ENCODE measurements at regions not wholly inside any gene's neighbourhood (a gene's known extent, or its start where the extent isn't known, plus 50 kb on each side); places are given as distances from the start of the nearest gene placed in this dataset.

DNA sequence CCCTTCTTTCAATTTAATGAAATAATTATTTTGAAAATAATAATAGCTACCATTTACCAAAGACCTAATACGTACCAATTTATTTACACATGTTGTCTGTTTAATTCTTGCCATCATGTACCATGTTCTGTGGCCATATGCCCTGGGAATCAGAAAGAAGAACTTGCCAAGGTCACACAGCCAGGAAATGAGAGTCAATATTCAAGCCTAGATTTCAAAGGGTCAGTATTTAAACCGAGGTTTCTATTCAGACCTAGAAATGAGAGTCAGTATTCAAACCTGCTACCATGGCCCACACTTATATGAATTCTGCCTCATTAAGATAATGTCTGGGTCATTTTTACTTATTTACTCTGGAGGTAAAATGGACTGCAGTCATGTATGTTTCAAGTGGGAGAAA is 103.6 kb upstream of the TBL1XR1 start:
- DNase-seq (ENCODE audit: low spot score): no peak

DNA sequence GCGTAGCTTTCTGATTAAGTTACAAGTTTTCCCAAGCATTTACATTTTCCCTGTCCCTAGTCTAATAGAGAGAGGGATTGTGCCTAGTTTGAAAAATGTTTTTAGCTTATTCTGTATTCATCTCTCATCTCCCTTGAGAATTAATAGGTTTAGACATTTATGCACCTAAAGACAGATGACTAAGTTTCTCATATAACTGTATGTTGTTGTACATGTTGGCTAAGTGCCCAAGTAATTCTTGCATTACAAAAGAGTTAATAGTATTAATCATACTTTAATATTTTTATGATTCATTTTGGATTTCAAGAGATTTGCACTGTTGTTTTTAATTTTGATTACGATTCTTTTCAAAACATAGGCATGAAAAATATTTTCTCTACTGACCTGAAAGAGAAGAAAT is 109.0 kb upstream of the TBL1XR1 start:
- DNase-seq (ENCODE audit: low spot score): no peak

DNA sequence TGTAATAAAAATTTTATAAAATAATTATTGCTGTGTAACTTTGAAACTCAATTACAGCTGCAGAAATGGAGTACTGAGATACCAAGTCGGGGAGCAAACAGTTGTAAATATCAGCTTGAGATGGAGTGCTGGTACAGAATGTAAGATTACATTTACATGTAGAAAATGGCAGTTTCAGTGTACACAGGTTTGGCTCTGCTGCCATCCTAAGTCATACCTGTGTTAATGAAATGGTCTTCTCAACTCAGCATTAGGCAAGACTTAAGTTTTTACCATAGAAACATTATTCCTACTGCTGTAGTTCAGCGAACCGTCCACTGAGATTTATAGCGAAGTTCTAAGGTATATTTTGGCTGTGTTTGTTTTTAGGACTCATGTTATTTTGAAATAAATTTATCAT is 110.1 kb upstream of the TBL1XR1 start:
- no peak for DNase-seq (ENCODE audit: low spot score)

DNA sequence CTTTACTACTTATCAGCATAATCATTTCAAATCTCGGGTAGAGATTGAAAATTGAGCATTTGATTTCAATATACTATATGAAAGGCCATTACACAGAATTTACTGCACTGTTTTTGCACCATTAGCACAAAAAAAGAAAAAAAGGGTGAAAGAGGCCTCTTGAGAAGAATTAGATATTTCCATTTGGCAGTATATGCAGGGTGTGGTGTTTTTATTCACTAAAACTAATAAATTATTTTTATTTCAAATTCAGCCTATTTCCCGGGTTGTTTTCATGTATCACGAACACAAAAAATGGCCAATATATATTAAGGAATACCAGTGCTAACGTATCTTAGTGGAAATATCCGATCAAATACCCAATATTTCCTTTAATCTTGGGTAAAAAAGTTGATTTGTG is 110.5 kb upstream of the TBL1XR1 start:
- DNase-seq (ENCODE audit: low spot score): no peak

DNA sequence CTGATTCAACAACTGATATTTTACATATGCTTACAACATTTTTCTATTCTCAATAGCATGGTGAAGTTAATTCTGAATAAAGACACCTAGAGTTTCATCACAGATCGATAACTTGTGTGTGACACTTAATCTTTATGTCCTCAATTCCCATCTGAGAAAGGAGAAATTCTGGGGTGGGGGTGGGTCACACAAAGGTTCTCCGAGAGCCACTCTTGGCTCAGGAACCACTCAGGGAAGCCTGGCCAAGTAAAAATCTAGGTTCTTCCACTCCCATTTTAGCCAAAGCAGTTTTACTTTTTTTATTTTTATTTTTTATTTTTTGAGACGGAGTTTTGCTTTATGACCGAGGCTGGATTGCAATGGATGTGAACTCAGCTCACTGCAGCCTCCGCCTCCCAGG is 111.0 kb upstream of the TBL1XR1 start:
- DNase-seq (ENCODE audit: low spot score): no peak

DNA sequence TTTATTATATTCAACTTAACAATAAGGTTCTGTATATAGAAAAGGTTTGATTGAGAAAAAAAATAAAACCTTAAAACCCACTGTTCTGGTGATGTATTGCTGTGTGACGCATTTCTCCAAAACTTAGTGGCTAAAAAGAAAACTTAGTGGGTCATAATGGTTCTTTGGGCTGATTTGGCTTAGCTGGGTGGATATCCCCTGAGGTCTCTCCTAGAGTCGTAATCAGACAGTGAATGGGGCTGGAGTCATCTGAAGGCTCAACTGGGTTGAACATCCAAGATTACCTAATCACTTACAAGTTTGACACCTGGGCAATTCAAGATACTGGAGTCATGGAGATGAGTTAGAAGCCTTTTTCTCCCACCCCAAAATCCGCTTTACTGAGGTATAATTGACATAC is 111.6 kb upstream of the TBL1XR1 start:
- no peak for DNase-seq (ENCODE audit: low spot score)

DNA sequence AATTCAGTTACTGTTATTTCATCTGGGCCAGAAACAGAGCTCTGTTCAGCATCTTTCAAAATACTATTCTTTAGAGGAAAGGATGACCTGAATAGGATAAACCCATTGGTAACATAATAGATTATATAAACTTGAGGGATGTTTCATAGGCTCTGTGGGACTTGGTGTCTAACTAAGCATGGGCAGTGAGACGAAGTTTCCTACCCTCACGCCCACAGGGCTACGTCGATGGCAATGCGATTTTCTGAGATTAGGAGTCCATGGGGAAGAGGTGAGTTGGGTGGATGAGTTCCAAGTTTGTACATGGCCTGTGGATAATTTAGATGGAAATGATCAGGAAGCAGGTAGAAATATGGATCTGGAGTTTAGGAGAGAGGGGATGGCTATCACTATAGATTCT is 115.2 kb upstream of the TBL1XR1 start:
- DNase-seq (ENCODE audit: low spot score): no peak

DNA sequence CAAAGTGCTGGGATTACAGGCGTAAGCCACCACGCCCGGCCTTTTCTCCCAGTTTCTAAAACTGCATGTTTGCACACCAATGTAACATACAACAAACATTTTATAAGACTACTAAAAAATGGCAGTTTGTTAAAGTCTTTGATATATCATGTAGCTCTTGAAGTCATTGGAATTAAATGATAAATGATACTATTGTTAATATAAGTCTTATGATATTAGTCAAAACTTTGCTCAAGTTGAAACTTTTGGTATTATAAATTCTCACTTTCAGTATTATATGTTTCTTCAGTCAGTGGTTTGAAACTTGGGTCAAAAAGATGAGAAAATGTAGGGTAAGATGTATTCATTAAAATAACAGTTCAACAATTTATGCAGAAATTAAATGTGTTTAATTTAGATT is 117.6 kb upstream of the TBL1XR1 start:
- DNase-seq (ENCODE audit: low spot score): no peak

DNA sequence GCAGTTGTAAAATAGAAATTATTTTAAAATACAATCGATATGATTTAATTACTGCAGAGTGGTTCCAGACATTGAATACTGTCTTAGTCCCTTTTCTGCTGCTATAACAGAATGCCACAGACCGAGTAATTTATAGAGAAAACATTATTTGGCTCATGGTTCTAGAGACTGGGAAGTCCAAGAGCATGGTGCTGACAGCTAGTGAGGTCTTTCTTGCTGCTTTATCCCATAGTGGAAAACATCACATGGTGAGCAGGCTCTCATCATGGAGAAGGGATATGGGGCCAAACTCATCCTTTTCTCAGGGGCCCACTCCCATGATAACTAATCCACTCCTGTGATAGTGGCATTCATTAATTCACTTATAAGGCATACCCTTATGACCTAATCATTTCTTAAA is 120.0 kb upstream of the TBL1XR1 start:
- DNase-seq (ENCODE audit: low spot score): no peak

DNA sequence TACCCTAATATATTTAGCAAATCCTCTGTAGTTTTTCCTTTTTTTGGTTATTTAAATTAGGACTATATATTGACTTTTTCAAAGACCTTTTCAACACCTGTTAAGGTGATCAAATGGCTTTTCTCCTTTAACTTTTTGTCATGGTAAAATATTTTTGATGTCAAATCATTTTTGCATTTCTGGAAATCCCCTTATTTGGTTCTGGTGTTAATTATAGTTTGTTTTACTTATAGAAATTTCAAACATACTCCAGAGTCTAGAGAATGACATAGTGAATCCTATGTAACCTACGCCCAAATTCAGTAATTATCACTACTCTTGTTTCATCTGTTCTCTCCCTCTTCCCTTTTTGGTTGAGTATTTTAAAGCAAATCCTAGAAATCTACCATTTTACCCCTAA is 121.3 kb upstream of the TBL1XR1 start:
- no peak for DNase-seq (ENCODE audit: low spot score)

DNA sequence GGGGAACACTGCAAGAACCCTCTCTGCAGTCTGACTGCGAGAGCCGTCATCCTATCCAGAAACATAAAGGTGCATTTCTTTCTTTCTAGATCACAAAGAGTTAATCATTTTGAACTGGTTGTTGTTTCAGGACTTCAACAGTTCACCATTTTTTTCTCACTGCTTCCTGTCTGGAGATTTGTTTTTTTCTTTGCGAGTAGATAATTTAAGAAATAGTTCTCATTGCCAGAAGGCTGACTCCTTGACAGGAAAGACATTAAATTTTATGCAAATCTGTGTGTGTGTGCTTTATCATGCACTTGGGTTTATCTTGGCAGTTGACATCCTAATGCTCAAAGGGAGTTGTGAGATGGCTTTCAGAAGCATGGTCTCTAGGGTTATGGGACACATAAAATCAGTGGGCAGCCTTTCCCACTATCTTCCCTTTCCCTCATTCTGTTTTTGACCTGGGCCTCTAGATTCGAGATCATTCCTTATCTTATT is 123.5 kb upstream of the TBL1XR1 start:
- DNase-seq (ENCODE audit: low spot score): no peak

DNA sequence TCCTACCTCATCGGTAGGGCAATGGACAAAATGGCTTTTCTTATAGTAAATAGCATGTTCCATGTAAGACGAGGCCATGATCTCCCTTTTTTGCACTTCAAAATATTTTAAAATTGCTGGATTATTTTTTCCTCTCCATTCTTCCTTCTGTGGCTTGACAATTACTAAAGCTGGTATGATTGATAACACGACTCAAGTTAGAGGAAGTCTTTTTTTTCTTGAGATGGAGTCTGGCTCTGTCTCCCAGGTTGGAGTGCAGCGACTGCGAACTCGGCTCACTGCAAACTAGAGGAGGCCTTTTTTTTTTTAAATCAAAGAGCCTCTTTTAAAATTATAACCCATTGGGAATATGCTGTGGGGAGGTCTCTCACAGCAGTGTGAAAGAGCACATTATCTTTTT is 124.5 kb upstream of the TBL1XR1 start:
- DNase-seq (ENCODE audit: low spot score): no peak

DNA sequence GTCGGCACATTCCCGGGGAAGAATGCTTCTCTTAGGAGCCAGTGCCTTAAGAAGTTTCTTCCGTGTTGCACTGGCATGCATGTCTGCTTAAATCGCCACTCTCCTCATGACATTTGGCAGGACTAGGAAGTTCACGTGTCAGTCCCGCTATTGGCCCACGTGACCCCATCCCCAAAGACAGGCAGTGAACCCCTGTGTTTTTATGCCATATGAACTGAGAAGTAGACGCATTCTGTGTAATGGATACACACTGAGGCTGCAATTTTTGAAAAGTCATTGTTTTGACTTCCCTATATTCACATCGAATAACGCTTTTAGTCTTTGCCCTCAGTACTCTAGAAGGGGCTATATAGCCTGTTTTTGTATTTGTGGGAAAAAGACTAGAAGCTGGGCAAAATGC is 125.6 kb upstream of the TBL1XR1 start:
- no peak for DNase-seq (ENCODE audit: low spot score)

DNA sequence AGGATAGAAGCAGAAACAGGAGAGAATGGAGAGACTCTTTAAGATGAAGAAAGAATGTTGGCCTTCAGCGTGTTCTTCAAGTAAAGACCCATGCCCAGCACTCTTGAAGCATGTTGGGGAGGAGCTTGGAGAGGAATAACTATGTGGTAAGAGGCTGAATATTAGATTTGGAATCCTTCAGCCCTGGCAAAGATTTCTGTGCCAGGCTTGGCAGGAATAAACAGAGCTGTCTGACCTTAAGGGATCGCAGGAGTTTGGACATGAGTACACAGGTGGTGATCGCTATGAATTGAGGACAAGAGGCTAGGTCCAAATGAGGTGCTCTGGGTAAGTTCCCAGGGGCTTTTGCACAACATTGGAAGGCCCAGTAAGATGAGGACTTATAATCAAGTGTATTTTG is 132.6 kb upstream of the TBL1XR1 start:
- DNase-seq (ENCODE audit: low spot score): no peak

DNA sequence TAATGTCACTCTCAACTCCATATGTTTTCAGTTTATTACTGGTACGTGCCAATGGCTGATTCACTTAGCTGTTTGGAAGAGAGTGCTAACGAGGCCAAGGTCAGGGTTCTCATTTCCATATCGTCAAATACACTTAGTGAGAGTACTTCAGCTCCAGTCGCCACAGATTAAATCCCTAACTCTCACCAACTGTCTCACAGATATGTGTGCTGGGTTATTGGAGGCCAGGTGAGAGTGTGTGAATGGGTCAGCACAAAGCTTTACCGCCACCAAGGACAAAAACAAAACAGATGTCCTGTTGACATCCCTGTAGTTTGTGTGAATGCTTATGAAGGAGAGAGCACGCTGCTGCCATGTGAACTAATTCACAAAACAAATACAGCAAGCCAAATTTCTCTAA is 133.5 kb upstream of the TBL1XR1 start:
- DNase-seq (ENCODE audit: low spot score): no peak

DNA sequence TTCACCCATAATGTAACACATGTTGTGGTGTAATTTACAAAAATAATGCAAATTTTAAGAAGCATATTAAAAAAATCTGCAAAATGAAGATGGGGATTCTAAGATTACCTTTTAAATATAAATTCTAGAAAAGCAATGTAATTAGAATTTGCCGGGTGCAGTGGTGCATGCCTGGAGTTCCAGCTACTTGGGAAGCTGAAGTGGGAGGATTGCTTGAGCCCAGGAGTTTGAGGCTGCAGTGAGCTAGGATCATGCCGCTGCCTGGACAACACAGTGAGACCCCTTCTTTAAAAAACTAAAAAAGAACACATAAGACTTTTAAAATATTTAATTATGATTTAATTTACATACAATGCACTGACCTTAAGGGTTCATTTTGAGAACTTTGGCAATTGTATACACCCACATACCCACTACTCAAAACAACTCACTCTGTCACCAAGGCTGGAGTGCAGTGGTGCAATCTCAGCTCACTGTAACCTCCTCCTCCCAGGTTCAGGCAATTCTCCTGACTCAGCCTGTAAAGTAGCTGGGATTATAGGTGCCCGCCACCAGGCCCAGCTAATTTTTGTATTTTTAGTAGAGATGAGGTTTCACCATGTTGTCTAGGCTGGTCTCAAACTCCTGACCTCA is 134.0 kb upstream of the TBL1XR1 start:
- no peak for DNase-seq (ENCODE audit: low spot score)

DNA sequence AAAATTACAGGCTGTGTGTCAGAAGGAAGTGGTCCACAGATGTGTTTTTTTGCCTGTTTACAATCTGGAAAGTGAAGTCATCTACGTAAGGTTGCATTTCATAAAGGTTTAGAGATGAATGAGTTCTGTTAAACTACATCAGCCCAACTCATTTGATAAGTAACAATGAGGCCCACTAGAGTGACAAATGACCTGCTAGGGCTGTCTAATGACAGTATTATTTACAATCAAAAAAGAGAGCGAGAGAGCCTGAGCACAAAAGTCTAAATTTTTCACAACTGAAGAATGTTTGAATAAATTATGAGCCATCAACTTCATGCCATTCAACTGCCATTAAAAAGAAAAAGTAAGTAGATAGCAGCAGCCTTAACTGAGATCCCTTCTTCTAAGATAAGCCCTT is 135.7 kb upstream of the TBL1XR1 start:
- DNase-seq (ENCODE audit: low spot score): no peak

DNA sequence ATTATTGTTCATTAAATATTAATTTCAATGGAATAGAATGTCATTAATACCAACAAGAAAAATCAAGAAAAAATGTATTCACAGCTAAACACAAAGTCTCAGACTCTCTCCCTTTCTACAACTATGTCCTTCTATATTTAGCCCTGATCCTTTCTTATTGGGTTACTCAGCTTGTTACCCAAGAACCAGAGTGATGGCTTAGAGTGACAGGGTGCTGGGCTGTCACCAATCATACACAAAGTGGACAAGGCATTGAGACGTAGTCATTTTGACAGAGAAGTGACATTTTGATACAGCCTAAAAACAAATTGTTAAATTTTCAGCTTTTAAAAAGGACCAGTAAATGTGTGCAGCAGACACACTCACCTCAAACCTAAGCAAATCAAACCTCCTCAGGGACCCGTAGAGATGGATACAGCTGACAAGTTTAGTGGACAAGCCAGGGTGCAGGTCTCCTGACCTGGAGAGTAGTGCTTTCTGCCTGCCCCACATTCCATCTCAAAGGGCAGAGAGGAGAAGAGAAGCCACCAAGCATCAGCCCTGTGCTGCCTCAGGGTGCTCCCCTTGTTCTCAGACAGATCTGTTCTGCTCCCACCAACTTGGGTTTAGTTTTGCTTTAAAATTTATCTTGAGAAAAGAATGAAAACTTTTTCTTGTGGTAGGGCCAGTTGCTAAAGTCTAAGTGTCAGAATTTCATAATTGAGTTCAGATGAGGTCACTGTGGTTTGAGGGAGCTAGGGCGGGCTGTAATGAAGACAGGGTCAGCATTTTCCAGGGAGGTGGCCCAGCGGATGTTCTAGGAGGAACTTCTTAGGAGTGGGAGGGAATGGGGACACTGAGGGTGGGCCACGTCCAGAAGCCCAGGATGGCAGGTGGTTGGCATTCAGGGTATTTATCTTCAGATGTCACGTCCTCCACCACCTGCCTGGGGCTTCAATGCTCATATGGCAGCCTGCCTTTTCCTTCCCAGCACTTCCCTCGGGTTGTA is 136.5 kb upstream of the TBL1XR1 start:
- no peak for DNase-seq (ENCODE audit: low spot score)

DNA sequence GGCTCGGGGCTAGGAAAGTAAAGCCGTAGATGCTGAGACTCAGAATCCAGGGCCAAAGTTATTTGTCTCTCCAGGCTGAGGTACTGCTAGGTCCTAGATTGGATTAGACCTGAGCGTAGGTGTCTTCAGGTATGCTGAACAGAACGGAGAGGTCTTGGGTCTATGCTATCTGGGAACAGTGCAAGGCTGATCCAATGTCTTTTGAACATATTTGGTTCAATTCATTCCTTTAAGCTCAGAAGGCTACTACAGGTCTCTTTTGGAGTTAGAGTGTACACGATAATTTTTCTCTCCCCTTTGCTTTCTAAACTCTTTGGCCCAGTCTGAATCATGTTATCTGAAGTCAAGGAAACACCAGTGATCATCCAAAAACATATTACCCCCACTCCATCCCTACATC is 137.5 kb upstream of the TBL1XR1 start:
- no peak for DNase-seq (ENCODE audit: low spot score)

DNA sequence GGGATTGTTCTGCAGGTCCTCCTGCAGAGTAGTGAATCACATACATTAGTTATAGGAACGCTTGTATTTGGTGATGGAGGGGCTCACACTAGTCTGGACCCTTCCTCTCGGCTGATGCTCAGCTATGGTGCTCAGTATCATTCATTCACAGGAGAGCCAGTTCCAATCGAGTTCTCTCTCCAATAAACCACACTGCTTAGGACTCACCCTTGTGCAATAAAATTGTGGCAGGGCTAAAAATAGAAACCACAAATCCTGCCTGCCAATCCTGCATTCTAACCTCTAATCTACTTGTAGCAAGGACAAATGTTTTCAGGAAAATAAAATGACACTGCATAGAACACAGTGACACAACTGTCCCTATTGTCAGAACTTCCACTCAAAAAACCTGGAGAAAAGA is 138.4 kb upstream of the TBL1XR1 start:
- DNase-seq (ENCODE audit: low spot score): no peak

DNA sequence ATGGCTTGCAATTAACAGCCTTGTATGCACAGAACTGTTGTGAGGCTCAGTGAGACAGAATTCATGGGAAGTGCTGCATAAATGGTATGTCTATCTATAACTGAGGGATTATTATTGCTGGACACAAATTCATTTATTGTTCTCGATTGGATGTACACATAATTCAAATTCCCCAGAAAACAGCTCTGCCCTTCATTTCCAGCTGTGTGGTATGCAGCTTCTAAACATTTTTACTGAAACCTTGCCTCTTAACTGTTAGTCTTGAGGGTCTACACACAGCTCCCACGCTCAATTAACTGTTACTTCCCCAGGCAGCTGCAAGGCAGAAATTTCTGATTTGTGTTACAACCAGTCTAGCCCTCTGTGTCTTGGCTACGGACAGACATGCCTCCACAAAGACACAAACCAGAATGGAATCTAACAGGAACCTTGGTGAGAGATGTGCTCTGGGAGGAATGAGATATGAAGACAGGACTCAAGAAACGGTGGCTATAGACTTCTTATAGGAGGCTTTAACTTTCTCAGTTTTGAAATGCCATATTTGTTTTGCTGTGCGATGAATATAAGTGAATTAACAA is 139.7 kb upstream of the TBL1XR1 start:
- no peak for DNase-seq (ENCODE audit: low spot score)

DNA sequence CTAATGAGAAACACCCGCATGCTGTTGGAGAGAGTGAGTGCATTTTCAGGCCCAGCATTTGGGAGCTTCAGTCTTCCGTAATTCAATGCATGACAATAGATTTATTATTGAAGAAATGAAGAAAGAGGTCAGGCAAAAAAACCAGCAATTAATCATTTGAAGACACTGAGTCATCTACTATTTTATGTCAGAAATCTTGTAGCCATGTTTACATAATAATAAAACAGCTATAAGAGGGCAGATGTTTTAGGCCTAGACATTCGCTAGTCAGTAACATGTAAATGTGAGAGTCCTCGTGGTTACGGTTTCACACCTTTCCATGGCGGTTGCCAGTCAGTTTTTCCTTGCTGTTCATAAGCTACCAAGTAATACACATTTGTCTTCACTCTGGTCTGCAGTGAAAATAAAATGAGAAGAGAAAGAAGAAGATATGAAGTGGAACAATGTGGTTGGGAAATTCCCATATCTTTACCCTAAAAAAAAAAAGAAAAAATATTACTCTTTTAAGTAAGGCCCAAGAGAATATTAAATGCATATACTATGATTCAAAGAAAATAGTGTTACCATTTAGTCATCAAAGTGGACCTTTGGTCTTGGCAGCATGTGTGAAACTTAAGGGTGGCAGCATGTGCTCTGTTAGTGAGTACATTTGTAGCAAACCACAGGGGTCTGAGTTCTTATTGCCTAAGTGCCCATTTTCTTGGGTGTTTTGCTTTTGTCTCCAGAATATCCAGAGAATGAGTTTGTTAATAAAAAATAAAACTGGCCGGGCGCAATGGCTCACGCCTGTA is 140.5 kb upstream of the TBL1XR1 start:
- DNase-seq (ENCODE audit: low spot score): no peak

All from iPS-NIHi11 (cell line).